Ureter (tissue), 1 donor: ENCODE measurements at regions not wholly inside any gene's neighbourhood (a gene's known extent, or its start where the extent isn't known, plus 50 kb on each side); places are given as distances from the start of the nearest gene placed in this dataset.

ENCODE experiments used
- DNase-seq: peaks from one replicate; pipeline ENCODE4 v3.0.0-alpha.2; 2020; ENCODE audit warnings: low spot score
- donor health status: DM: yes; HTN: yes; CAD: no.

- DNase-seq: no peak
Measured at GRCh38 chr2:198795419-198795818, 662.3 kb downstream of the SATB2 start.

GRCh38 chr2:198791623-198792022 lies 666.1 kb downstream of the SATB2 start:
- no peak for DNase-seq

GRCh38 chr2:198788676-198789075 lies 669.1 kb downstream of the SATB2 start:
- no peak for DNase-seq

- DNase-seq: no peak
Measured at GRCh38 chr2:198782734-198783133, 675.0 kb downstream of the SATB2 start.

GRCh38 chr2:198776616-198777406 lies 680.9 kb downstream of the SATB2 start:
- no peak for DNase-seq

- no peak for DNase-seq
Measured at GRCh38 chr2:198775737-198776136, 682.0 kb downstream of the SATB2 start.

- DNase-seq: no peak
Measured at GRCh38 chr2:198774576-198774975, 683.2 kb downstream of the SATB2 start.

GRCh38 chr2:198767694-198768093 lies 690.0 kb downstream of the SATB2 start:
- DNase-seq: no peak

GRCh38 chr2:198763793-198764192 lies 693.9 kb downstream of the SATB2 start:
- no peak for DNase-seq

GRCh38 chr2:198762441-198762840 lies 695.3 kb downstream of the SATB2 start:
- DNase-seq: no peak

GRCh38 chr2:198757069-198757468 lies 700.7 kb downstream of the SATB2 start:
- no peak for DNase-seq

GRCh38 chr2:198756166-198756565 lies 701.6 kb downstream of the SATB2 start:
- DNase-seq: no peak

GRCh38 chr2:198753101-198753500 lies 704.6 kb downstream of the SATB2 start:
- no peak for DNase-seq

GRCh38 chr2:198749364-198749763 lies 708.4 kb downstream of the SATB2 start:
- no peak for DNase-seq

- no peak for DNase-seq
Measured at GRCh38 chr2:198731842-198732399, 725.8 kb downstream of the SATB2 start.

- DNase-seq: no peak
Measured at GRCh38 chr2:198720266-198720665, 737.5 kb downstream of the SATB2 start.

- no peak for DNase-seq
Measured at GRCh38 chr2:198717451-198717850, 740.3 kb downstream of the SATB2 start.

- DNase-seq: no peak
Measured at GRCh38 chr2:198715302-198715835, 742.4 kb downstream of the SATB2 start.

GRCh38 chr2:198712485-198712884 lies 745.3 kb downstream of the SATB2 start:
- DNase-seq: no peak

- DNase-seq: no peak
Measured at GRCh38 chr2:198711484-198711883, 746.3 kb downstream of the SATB2 start.

- DNase-seq: no peak
Measured at GRCh38 chr2:198710562-198710961, 747.2 kb downstream of the SATB2 start.

- DNase-seq: no peak
Measured at GRCh38 chr2:198706476-198707082, 751.2 kb downstream of the SATB2 start.

GRCh38 chr2:198703281-198703680 lies 754.5 kb downstream of the SATB2 start:
- DNase-seq: no peak
